WTC11 (cell line): ENCODE measurements at regions not wholly inside any gene's neighbourhood (a gene's known extent, or its start where the extent isn't known, plus 50 kb on each side); places are given as distances from the start of the nearest gene placed in this dataset.

ENCODE experiments used
- ATAC-seq: fragments of 200-7000 bp; cut with Tn5 transposase; 2 replicates; pipeline ENCODE4 v1.10.0; 2021; ENCODE audit warnings: mild to moderate bottlenecking, moderate library complexity
- CTCF ChIA-PET: fragments of 300-600 bp; sonication (Branson Sonifier 250); formaldehyde crosslinking; loops from one replicate; lab custom pipeline; 2021; ENCODE audit warnings: antibody characterized with exemption; lab: Charles Lee
- POLR2A ChIA-PET: fragments of 350-600 bp; sonication (Branson Sonifier 250); formaldehyde crosslinking; loops from one replicate; lab custom pipeline; 2021; ENCODE audit warnings: antibody characterized with exemption; lab: Charles Lee
- DNase-seq: peaks from one replicate; pipeline ENCODE4 v3.0.0; 2021; ENCODE audit warnings: low spot score
- H3K27ac Mint-ChIP-seq: 2 replicates; pipeline ENCODE4 v1.8.0; 2021; ENCODE audit warnings: mixed read lengths
- H3K27me3 Mint-ChIP-seq: 2 replicates; pipeline ENCODE4 v1.8.0; 2021; ENCODE audit warnings: low read depth, mild to moderate bottlenecking, moderate library complexity, mixed read lengths
- H3K36me3 Mint-ChIP-seq: 2 replicates; pipeline ENCODE4 v1.8.0; 2021; ENCODE audit warnings: mixed read lengths
- H3K4me1 Mint-ChIP-seq: 2 replicates; pipeline ENCODE4 v1.8.0; 2022; ENCODE audit warnings: mixed read lengths
- H3K4me3 Mint-ChIP-seq: 2 replicates; pipeline ENCODE4 v1.8.0; 2021; ENCODE audit warnings: mild to moderate bottlenecking, moderate library complexity, mixed read lengths
- H3K9me3 Mint-ChIP-seq: 2 replicates; pipeline ENCODE4 v1.8.0; 2021; ENCODE audit warnings: mixed read lengths
- AR ChIP-seq: fragments of 250-450 bp; sonication (Bioruptor Pico); IDR thresholded peaks from 2 replicates; pipeline ENCODE4 v1.9.0; 2021; ENCODE audit warnings: mild to moderate bottlenecking
- CREB1 ChIP-seq: sonication (generic); formaldehyde crosslinking; IDR thresholded peaks from 2 replicates; pipeline ENCODE4 v1.8.0; 2023; ENCODE audit warnings: mild to moderate bottlenecking, missing genetic modification reagents
- CREM ChIP-seq: sonication (generic); formaldehyde crosslinking; IDR thresholded peaks from 2 replicates; pipeline ENCODE4 v1.8.1; 2022; ENCODE audit warnings: mild to moderate bottlenecking, missing genetic modification reagents, moderate library complexity
- ETV6 ChIP-seq: sonication (generic); formaldehyde crosslinking; IDR thresholded peaks from 2 replicates; pipeline ENCODE4 v1.8.1; 2022; ENCODE audit warnings: mild to moderate bottlenecking, missing genetic modification reagents
- FOXP4 ChIP-seq: sonication (generic); formaldehyde crosslinking; IDR thresholded peaks from 2 replicates; pipeline ENCODE4 v1.8.0; 2022; ENCODE audit warnings: mild to moderate bottlenecking, missing genetic modification reagents
- IRF2 ChIP-seq: sonication (generic); formaldehyde crosslinking; IDR thresholded peaks from 2 replicates; pipeline ENCODE4 v1.8.0; 2022; ENCODE audit warnings: low read depth, missing genetic modification reagents, borderline replicate concordance
- MAX ChIP-seq: sonication (generic); formaldehyde crosslinking; IDR thresholded peaks from 2 replicates; pipeline ENCODE4 v1.8.0; 2022; ENCODE audit warnings: mild to moderate bottlenecking, missing genetic modification reagents
- SMAD4 ChIP-seq: sonication (generic); formaldehyde crosslinking; IDR thresholded peaks from 2 replicates; pipeline ENCODE4 v1.8.0; 2022; ENCODE audit warnings: mild to moderate bottlenecking, missing genetic modification reagents
- TCF7 ChIP-seq: sonication (generic); formaldehyde crosslinking; IDR thresholded peaks from 2 replicates; pipeline ENCODE4 v1.8.0; 2022; ENCODE audit warnings: mild to moderate bottlenecking, low read depth, missing genetic modification reagents, moderate library complexity
- USF1 ChIP-seq: sonication (generic); formaldehyde crosslinking; IDR thresholded peaks from 2 replicates; pipeline ENCODE4 v1.8.0; 2022; ENCODE audit warnings: mild to moderate bottlenecking, missing genetic modification reagents
- USF2 ChIP-seq: sonication (generic); formaldehyde crosslinking; IDR thresholded peaks from 2 replicates; pipeline ENCODE4 v1.8.1; 2023; ENCODE audit warnings: mild to moderate bottlenecking, missing genetic modification reagents, moderate library complexity
- ZBTB21 ChIP-seq: sonication (generic); formaldehyde crosslinking; IDR thresholded peaks from 2 replicates; pipeline ENCODE4 v1.8.1; 2023; ENCODE audit warnings: mild to moderate bottlenecking, missing genetic modification reagents, borderline replicate concordance
- ZMAT4 ChIP-seq: fragments of 250-450 bp; sonication (Bioruptor Pico); IDR thresholded peaks from 2 replicates; pipeline ENCODE4 v1.9.0; 2021; ENCODE audit warnings: mild to moderate bottlenecking
- ZNF232 ChIP-seq: sonication (generic); formaldehyde crosslinking; IDR thresholded peaks from 2 replicates; pipeline ENCODE4 v1.8.0; 2022; ENCODE audit warnings: mild to moderate bottlenecking, missing genetic modification reagents
- ZNF423 ChIP-seq: fragments of 250-450 bp; sonication (Bioruptor Pico); IDR thresholded peaks from 2 replicates; pipeline ENCODE4 v2.1.2; 2022; ENCODE audit warnings: mild to moderate bottlenecking, moderate library complexity
- ZNF425 ChIP-seq: fragments of 250-450 bp; sonication (Bioruptor Pico); conservative IDR thresholded peaks from 2 replicates; pipeline ENCODE4 v1.9.0; 2021; ENCODE audit warnings: mild to moderate bottlenecking
- ZNF512 ChIP-seq: sonication (generic); formaldehyde crosslinking; IDR thresholded peaks from 2 replicates; pipeline ENCODE4 v1.8.1; 2022; ENCODE audit warnings: missing genetic modification reagents, borderline replicate concordance
- ZNF532 ChIP-seq: fragments of 250-450 bp; sonication (Bioruptor Pico); IDR thresholded peaks from 2 replicates; pipeline ENCODE4 v1.9.0; 2021; ENCODE audit warnings: mild to moderate bottlenecking, borderline replicate concordance
- ZNF671 ChIP-seq: fragments of 250-450 bp; sonication (Bioruptor Pico); IDR thresholded peaks from 2 replicates; pipeline ENCODE4 v1.8.0; 2021; ENCODE audit warnings: mild to moderate bottlenecking

GRCh38 chr16:60818465-60818864, 1217.8 kb downstream of the CDH8 start:
- H3K36me3 Mint-ChIP-seq, result no peaks in the 10 kb centered on the region
- no peaks in the 10 kb centered on the region for H3K27me3 Mint-ChIP-seq
- no peak overlapping the region for H3K27ac Mint-ChIP-seq
- H3K4me3 Mint-ChIP-seq, result no peak overlapping the region
- no peaks in the 10 kb centered on the region for H3K4me1 Mint-ChIP-seq
- H3K9me3 Mint-ChIP-seq, result no peaks in the 10 kb centered on the region
- CTCF ChIA-PET, result no interaction called here
- ATAC-seq, result no peak
- DNase-seq, result no peak
- TF ChIP-seq ZNF671 (CRISPR knock-in tag), result no peak
- no peak for TF ChIP-seq IRF2 (CRISPR knock-in tag)
- no peak for TF ChIP-seq ZMAT4
- POLR2A ChIA-PET, result no interaction called here

GRCh38 chr16:60816461-60816860, 1219.8 kb downstream of the CDH8 start:
- DNase-seq (no peak), ATAC-seq (no peak)
- no peaks in the 10 kb centered on the region for H3K36me3 Mint-ChIP-seq
- no peaks in the 10 kb centered on the region for H3K9me3 Mint-ChIP-seq
- no peaks in the 10 kb centered on the region for H3K27me3 Mint-ChIP-seq
- H3K27ac Mint-ChIP-seq, result no peak overlapping the region
- H3K4me3 Mint-ChIP-seq, result no peak overlapping the region
- H3K4me1 Mint-ChIP-seq, result no peaks in the 10 kb centered on the region
- POLR2A ChIA-PET, result no interaction called here
- TF ChIP-seq ZNF423 (CRISPR knock-in tag) (no peak), MAX (CRISPR knock-in tag) (no peak), TCF7 (CRISPR knock-in tag) (no peak), CREM (CRISPR knock-in tag) (no peak), ZBTB21 (CRISPR knock-in tag) (no peak), AR (CRISPR knock-in tag) (no peak), ZNF425 (CRISPR knock-in tag) (no peak), ZNF532 (no peak), CREB1 (CRISPR knock-in tag) (no peak), FOXP4 (CRISPR knock-in tag) (no peak), SMAD4 (no peak), ZNF512 (CRISPR knock-in tag) (no peak), ETV6 (CRISPR knock-in tag) (no peak), ZNF232 (CRISPR knock-in tag) (no peak), USF2 (no peak), USF1 (no peak)
- TF ChIP-seq, all 79 proteins: peak for 0
- CTCF ChIA-PET, result no interaction called here
